Lower leg skin (tissue), 4 donors: ENCODE measurements at regions not wholly inside any gene's neighbourhood (a gene's known extent, or its start where the extent isn't known, plus 50 kb on each side); places are given as distances from the start of the nearest gene placed in this dataset.

ENCODE experiments used
- DNase-seq, 2 donors: peaks; one replicate each; pipeline ENCODE4 v3.0.0-alpha.2; 2019; ENCODE audit warnings: low spot score in 2 of 2
- H3K4me3 ChIP-seq: fragments of 200-600 bp; sonication (generic); 2 replicates; pipeline ENCODE4 v1.5.1; 2017; ENCODE audit warnings: mild to moderate bottlenecking, low read depth; ENCODE audit not compliant: poor library complexity, severe bottlenecking
- POLR2A ChIP-seq, 2 donors: fragments of 450-650 bp; IDR thresholded peaks; one replicate each; pipeline ENCODE4 v1.6.1; 2016 to 2017; ENCODE audit warnings: antibody characterized with exemption in 2 of 2, mild to moderate bottlenecking in 1 of 2, moderate library complexity in 1 of 2
- WGBS, 2 donors: methylation state at CpG; one replicate each; pipeline ENCODE4 v1.1.5; 2018; 5-methylcytosine and 5-hydroxymethylcytosine counted together
- intact Hi-C: fragments of 100-400 bp; cut with DNase I; formaldehyde crosslinking; loops from one replicate; pipeline ENCODE4 v1.15.0; 2023; ENCODE audit warnings: low total_unique reads
- TF ChIP-seq, protein P1 (sequence below), 3 donors: fragments of 450-650 bp; IDR thresholded peaks; one replicate each; pipeline ENCODE4 v1.5.1; 2016; ENCODE audit warnings: antibody characterized with exemption in 3 of 3, mild to moderate bottlenecking in 3 of 3, moderate library complexity in 2 of 3

DNA sequence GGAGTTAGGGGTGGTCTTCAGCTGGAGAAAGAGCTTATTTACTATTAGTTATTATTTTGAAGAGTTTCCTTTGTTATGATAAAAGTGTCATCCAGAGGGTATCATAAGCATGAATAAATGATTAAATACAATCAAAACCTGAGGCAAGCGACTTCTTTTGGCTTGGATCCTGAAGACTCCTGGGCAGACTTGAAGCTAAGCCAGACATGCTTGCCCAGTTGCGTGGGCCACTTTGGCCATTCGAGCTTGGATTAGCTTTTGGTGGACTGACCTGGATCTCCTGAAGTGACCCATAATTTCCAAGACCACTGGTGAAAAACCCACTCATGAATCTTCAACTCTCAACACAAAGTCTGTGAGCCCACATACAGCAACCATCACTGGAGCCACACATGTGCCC is 335.8 kb downstream of the NR2F1-AS1 start:
- TF ChIP-seq POLR2A (IDR thresholded peaks at IDR 0.05): no peak
- TF ChIP-seq, protein P1, sequence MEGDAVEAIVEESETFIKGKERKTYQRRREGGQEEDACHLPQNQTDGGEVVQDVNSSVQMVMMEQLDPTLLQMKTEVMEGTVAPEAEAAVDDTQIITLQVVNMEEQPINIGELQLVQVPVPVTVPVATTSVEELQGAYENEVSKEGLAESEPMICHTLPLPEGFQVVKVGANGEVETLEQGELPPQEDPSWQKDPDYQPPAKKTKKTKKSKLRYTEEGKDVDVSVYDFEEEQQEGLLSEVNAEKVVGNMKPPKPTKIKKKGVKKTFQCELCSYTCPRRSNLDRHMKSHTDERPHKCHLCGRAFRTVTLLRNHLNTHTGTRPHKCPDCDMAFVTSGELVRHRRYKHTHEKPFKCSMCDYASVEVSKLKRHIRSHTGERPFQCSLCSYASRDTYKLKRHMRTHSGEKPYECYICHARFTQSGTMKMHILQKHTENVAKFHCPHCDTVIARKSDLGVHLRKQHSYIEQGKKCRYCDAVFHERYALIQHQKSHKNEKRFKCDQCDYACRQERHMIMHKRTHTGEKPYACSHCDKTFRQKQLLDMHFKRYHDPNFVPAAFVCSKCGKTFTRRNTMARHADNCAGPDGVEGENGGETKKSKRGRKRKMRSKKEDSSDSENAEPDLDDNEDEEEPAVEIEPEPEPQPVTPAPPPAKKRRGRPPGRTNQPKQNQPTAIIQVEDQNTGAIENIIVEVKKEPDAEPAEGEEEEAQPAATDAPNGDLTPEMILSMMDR (IDR thresholded peaks at IDR 0.05): no peak
- WGBS, 2 donors: 86 to 88% methylated on average over 3 of the region's 3 CpGs
- H3K4me3 ChIP-seq: no peak overlapping the region
- intact Hi-C loops: no loop called here
- DNase-seq: no peak

- intact Hi-C loops: no loop called here
- H3K4me3 ChIP-seq: no peak overlapping the region
- no peak for DNase-seq
- TF ChIP-seq POLR2A (IDR thresholded peaks at IDR 0.05): no peak
- TF ChIP-seq, protein P1 (IDR thresholded peaks at IDR 0.05): no peak
- 74 to 85% methylated on average over 1 of the region's 1 CpG for WGBS, 2 donors
Observed at GRCh38 chr5:93243481-93243880, 337.5 kb downstream of the NR2F1-AS1 start.

DNA sequence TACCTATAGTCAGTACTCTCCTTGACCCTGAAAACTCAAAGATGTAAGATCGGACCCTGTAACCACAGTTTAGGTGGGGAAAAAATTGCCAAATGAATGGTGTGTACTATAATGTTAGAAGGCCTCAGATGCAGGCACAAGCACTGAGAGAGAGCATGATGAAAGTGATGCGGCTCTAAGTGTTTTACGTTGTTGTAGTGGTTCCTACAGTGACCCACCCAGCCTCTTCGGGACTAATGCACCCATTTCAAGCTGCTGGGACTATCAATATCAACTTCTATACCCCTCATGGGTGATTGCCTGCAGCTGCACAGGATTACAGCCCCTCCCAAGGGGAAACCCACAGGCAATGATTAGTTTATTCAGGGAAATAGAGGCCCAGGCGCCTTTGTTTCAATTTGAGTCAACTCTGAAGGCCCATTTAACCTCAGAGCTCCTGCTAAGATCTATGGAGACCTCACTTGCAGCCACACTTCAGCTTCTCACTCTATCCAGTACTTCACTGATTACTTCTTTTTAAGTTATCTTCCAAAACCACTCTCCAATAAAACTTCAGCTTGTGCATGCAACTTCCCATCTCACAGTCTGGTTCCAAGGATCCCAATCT is 340.7 kb downstream of the NR2F1-AS1 start:
- no peak overlapping the region for H3K4me3 ChIP-seq
- DNase-seq: no peak
- intact Hi-C loops: no loop called here
- WGBS, 2 donors: 94% methylated on average over 5 of the region's 5 CpGs
- TF ChIP-seq, protein P1 (IDR thresholded peaks at IDR 0.05): no peak
- TF ChIP-seq POLR2A (IDR thresholded peaks at IDR 0.05): no peak

DNA sequence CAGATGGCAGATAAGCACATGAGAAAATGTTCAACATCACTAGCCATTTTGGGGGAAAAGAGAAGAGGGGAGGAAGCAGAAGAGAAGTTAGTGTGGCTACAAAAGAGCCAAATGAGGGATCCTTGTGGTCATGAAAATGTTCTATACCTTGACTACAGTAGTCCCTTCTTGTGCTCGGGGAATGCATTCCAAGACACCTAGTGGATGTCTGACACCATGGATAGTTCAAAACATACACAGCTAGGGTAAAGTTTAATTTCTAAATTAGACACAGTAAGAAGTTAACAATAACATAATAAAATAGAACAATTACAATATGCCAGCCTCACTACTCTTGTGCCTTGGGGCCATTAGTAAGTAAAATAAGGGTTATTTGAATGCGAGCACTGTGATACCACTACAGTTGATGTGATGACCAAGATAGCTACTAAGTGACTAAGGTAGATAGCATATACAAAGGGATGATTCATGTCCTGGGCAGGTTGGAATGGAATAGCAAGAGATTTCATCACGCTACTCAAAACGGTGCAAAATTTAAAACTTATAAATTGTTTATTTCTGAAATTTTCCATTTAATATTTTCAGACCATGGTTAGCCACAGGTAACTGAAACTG is 344.1 kb downstream of the NR2F1-AS1 start:
- no peak for TF ChIP-seq POLR2A (IDR thresholded peaks at IDR 0.05)
- TF ChIP-seq, protein P1 (IDR thresholded peaks at IDR 0.05): no peak
- intact Hi-C loops: no loop called here
- no peak overlapping the region for H3K4me3 ChIP-seq
- no peak for DNase-seq
- WGBS, 2 donors: 88 to 94% methylated on average over 4 of the region's 4 CpGs

DNA sequence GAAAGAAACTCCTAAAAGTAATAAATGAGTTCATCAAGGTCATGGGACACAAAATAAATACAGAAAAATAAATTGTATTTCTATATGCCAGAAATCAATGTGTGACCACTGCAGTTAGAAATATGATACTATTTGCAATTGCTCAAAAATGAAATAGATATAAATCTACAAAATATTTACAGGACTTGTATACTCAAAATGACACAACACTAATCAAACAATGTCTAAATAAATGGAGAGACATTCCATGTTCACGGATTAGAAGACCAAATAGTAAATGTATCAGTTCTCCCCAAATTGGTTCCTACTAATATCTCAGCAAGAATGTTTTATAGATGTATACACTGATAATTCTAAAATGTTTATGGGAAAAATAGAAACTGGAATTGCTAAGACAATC is 345.3 kb downstream of the NR2F1-AS1 start:
- no peak for TF ChIP-seq POLR2A (IDR thresholded peaks at IDR 0.05)
- TF ChIP-seq, protein P1 (IDR thresholded peaks at IDR 0.05): no peak
- no peak for DNase-seq
- no peak overlapping the region for H3K4me3 ChIP-seq
- intact Hi-C loops: no loop called here
- 90 to 97% methylated on average over 1 of the region's 1 CpG for WGBS, 2 donors
